Endodermal cell (in vitro differentiated cells): ENCODE measurements at regions not wholly inside any gene's neighbourhood (a gene's known extent, or its start where the extent isn't known, plus 50 kb on each side); places are given as distances from the start of the nearest gene placed in this dataset.

Experiments used
- DNase-seq: peaks from one replicate; pipeline ENCODE4 v3.0.0-alpha.2; 2017
- H3K27ac ChIP-seq: 2 replicates; pipeline ENCODE4 v1.5.1; 2013; ENCODE audit warnings: mild to moderate bottlenecking, low read depth, low read length, moderate library complexity
- H3K27me3 ChIP-seq: 2 replicates; pipeline ENCODE4 v1.6.1; 2013; ENCODE audit warnings: mild to moderate bottlenecking, low read length, moderate library complexity; ENCODE audit not compliant: insufficient read depth, control insufficient read depth, poor library complexity, severe bottlenecking
- H3K36me3 ChIP-seq: 2 replicates; pipeline ENCODE4 v1.7.0; 2013; ENCODE audit warnings: mild to moderate bottlenecking, low read length, moderate library complexity; ENCODE audit not compliant: control insufficient read depth, insufficient read depth
- H3K4me1 ChIP-seq: one replicate; pipeline ENCODE4 v1.7.0; 2013; ENCODE audit warnings: low read length; ENCODE audit not compliant: control insufficient read depth, insufficient read depth
- H3K4me3 ChIP-seq: 2 replicates; pipeline ENCODE4 v1.5.1; 2013; ENCODE audit warnings: mild to moderate bottlenecking, low read length, moderate library complexity
- H3K9ac ChIP-seq: 2 replicates; pipeline ENCODE4 v1.6.1; 2013; ENCODE audit warnings: mild to moderate bottlenecking, low read length, moderate library complexity; ENCODE audit not compliant: poor library complexity, severe bottlenecking; ENCODE audit errors: extremely low read depth
- H3K9me3 ChIP-seq: 2 replicates; pipeline ENCODE4 v1.6.1; 2013; ENCODE audit warnings: mild to moderate bottlenecking, low read length, moderate library complexity; ENCODE audit not compliant: control insufficient read depth
- H3K27ac Mint-ChIP-seq: 2 replicates; pipeline ENCODE4 v1.8.0; 2020; ENCODE audit warnings: mixed read lengths
- H3K27me3 Mint-ChIP-seq: 2 replicates; pipeline ENCODE4 v1.8.0; 2021; ENCODE audit warnings: mild to moderate bottlenecking, mixed read lengths; ENCODE audit not compliant: insufficient read depth
- H3K36me3 Mint-ChIP-seq: 2 replicates; pipeline ENCODE4 v1.8.0; 2020; ENCODE audit warnings: low read depth, mixed read lengths
- H3K4me1 Mint-ChIP-seq: 2 replicates; pipeline ENCODE4 v1.8.0; 2020; ENCODE audit warnings: mixed read lengths
- H3K4me3 Mint-ChIP-seq: 2 replicates; pipeline ENCODE4 v1.8.0; 2020; ENCODE audit warnings: mild to moderate bottlenecking, moderate library complexity, mixed read lengths
- H3K9me3 Mint-ChIP-seq: 2 replicates; pipeline ENCODE4 v1.8.0; 2020; ENCODE audit warnings: mild to moderate bottlenecking, mixed read lengths
- CTCF ChIP-seq: fragments of 200-600 bp; sonication (generic); conservative IDR thresholded peaks from 2 replicates; pipeline ENCODE4 v1.5.0; 2021; ENCODE audit warnings: antibody characterized with exemption, mild to moderate bottlenecking
- WGBS, 2 experiments: methylation state at CpG; one replicate each; pipeline versions ENCODE4 v1.1.5 to v1.1.7; 2013; ENCODE audit warnings: missing lambda C conversion rate in 2 of 2, mixed read lengths in 1 of 2; ENCODE audit not compliant: insufficient coverage in 1 of 2, insufficient read length in 1 of 2; 5-methylcytosine and 5-hydroxymethylcytosine counted together

GRCh38 chr13:68025604-68026003 is 795.5 kb upstream of the PCDH9 start:
- H3K27me3 ChIP-seq = no peaks in the 10 kb centered on the region
- peaks cover 6% of the 10 kb centered on the region for H3K9me3 Mint-ChIP-seq
- no peak overlapping the region for H3K4me3 ChIP-seq
- no peaks in the 10 kb centered on the region for H3K27me3 Mint-ChIP-seq
- no peak for DNase-seq
- no peak overlapping the region for H3K4me3 Mint-ChIP-seq
- no peak for TF ChIP-seq CTCF
- no peaks in the 10 kb centered on the region for H3K36me3 Mint-ChIP-seq
- no peak overlapping the region for H3K27ac ChIP-seq
- no peak overlapping the region for H3K27ac Mint-ChIP-seq
- peaks cover 9% of the 10 kb centered on the region for H3K4me1 Mint-ChIP-seq
- H3K9me3 ChIP-seq = no peaks in the 10 kb centered on the region
- WGBS, 2 experiments = 63% methylated on average over 2 of the region's 2 CpGs; no CpG with 5 or more reads in 1 of the 2 experiments
- H3K4me1 ChIP-seq = no peaks in the 10 kb centered on the region
- H3K36me3 ChIP-seq = no peaks in the 10 kb centered on the region
- no peak overlapping the region for H3K9ac ChIP-seq

DNA sequence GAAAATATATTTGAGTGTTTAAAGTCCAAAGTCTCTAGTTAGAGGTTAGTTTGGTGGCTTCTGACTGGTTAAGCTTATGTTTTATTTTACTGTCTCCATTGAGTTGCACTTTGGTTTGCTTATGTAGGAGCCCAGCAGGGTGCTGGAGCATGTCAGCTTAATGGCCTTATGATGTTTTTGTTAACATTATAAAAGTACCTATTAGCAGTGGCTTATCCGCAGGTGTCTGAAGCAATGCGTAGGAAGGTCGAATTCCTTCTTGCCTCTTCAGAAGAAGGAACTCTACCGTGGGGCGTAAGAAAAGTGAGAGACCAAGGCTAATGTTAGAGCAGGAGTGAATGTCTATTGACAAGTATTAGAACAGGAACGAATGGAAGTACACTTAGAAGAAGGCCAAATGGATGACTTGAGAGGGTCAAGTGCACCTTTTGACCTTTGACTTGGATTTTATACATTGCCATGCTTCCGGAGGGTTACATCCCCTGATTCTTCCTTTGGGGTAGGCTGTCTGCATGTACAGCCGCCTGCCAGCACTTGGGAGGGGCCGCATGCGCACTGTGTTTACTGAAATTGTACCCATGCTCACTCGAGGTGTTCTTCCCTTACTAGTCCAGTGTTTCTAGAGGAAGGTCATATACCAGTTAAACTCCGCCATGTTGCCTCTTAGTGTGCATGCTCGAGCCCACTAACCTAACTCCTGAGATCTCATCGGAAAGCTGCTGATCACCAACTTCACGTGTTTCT is 793.9 kb upstream of the PCDH9 start:
- H3K4me3 Mint-ChIP-seq = no peak overlapping the region
- H3K27ac ChIP-seq = no peak overlapping the region
- no peak overlapping the region for H3K27ac Mint-ChIP-seq
- no peaks in the 10 kb centered on the region for H3K36me3 ChIP-seq
- no peak for DNase-seq
- no peak for TF ChIP-seq CTCF
- H3K4me1 Mint-ChIP-seq = peaks cover 9% of the 10 kb centered on the region
- no peaks in the 10 kb centered on the region for H3K27me3 Mint-ChIP-seq
- H3K4me3 ChIP-seq = no peak overlapping the region
- H3K36me3 Mint-ChIP-seq = no peaks in the 10 kb centered on the region
- no peaks in the 10 kb centered on the region for H3K27me3 ChIP-seq
- no peaks in the 10 kb centered on the region for H3K4me1 ChIP-seq
- 82 to 84% methylated on average over 9 to 15 of the region's 15 CpGs for WGBS, 2 experiments
- H3K9ac ChIP-seq = no peak overlapping the region
- H3K9me3 Mint-ChIP-seq = peaks cover 6% of the 10 kb centered on the region
- H3K9me3 ChIP-seq = no peaks in the 10 kb centered on the region

GRCh38 chr13:68019901-68020300 is 789.8 kb upstream of the PCDH9 start:
- Mint-ChIP-seq H3K4me3 (no peak overlapping the region), H3K9me3 (peaks cover 6% of the 10 kb centered on the region), H3K27ac (no peak overlapping the region), H3K27me3 (no peaks in the 10 kb centered on the region), H3K36me3 (no peaks in the 10 kb centered on the region), H3K4me1 (peaks cover 9% of the 10 kb centered on the region)
- no peaks in the 10 kb centered on the region for H3K9me3 ChIP-seq
- H3K9ac ChIP-seq = no peak overlapping the region
- no peak for TF ChIP-seq CTCF
- H3K4me3 ChIP-seq = no peak overlapping the region
- 100% methylated on average over 1 of the region's 1 CpG for WGBS, 2 experiments
- H3K4me1 ChIP-seq = no peaks in the 10 kb centered on the region
- no peak for DNase-seq
- no peak overlapping the region for H3K27ac ChIP-seq
- H3K36me3 ChIP-seq = no peaks in the 10 kb centered on the region
- H3K27me3 ChIP-seq = no peaks in the 10 kb centered on the region
